ENCODE measurements at regions not wholly inside any gene's neighbourhood (a gene's known extent, or its start where the extent isn't known, plus 50 kb on each side); places are given as distances from the start of the nearest gene placed in this dataset.
A peak's percentile ranks its signal among the peaks of the same experiment; 100 is the strongest.

- no peak for DNase-seq (ENCODE audit: low spot score)
- TF ChIP-seq CTCF (IDR thresholded peaks at IDR 0.05; ENCODE audit: extremely low read depth, insufficient read depth, missing control alignments): no peak
- in situ Hi-C loops (cut with MboI; ENCODE audit: low pct_unique_long_range_greater_than_20kb, low sequenced_read_pairs, unreplicated experiment): no loop called here
Measured at GRCh38 chr5:29122306-29122705, 2071.2 kb upstream of the CDH6 start.

GRCh38 chr5:29114331-29114768 is 2076.0 kb upstream of the CDH9 start:
- no peak for TF ChIP-seq CTCF (IDR thresholded peaks at IDR 0.05; ENCODE audit: extremely low read depth, insufficient read depth, missing control alignments)
- in situ Hi-C loops (cut with MboI; ENCODE audit: low pct_unique_long_range_greater_than_20kb, low sequenced_read_pairs, unreplicated experiment): no loop called here
- no peak for DNase-seq (ENCODE audit: low spot score)

GRCh38 chr5:29113516-29113915 is 2075.1 kb upstream of the CDH9 start:
- DNase-seq (ENCODE audit: low spot score): no peak
- no peak for TF ChIP-seq CTCF (IDR thresholded peaks at IDR 0.05; ENCODE audit: extremely low read depth, insufficient read depth, missing control alignments)
- in situ Hi-C loops (cut with MboI; ENCODE audit: low pct_unique_long_range_greater_than_20kb, low sequenced_read_pairs, unreplicated experiment): no loop called here

- in situ Hi-C loops (cut with MboI; ENCODE audit: low pct_unique_long_range_greater_than_20kb, low sequenced_read_pairs, unreplicated experiment): no loop called here
- no peak for TF ChIP-seq CTCF (IDR thresholded peaks at IDR 0.05; ENCODE audit: extremely low read depth, insufficient read depth, missing control alignments)
- DNase-seq (ENCODE audit: low spot score): no peak
Measured at GRCh38 chr5:29099585-29099984, 2061.2 kb upstream of the CDH9 start.

GRCh38 chr5:29089591-29090130 is 2051.3 kb upstream of the CDH9 start:
- no peak for TF ChIP-seq CTCF (IDR thresholded peaks at IDR 0.05; ENCODE audit: extremely low read depth, insufficient read depth, missing control alignments)
- in situ Hi-C loops (cut with MboI; ENCODE audit: low pct_unique_long_range_greater_than_20kb, low sequenced_read_pairs, unreplicated experiment): no loop called here
- peak; percentile 3 for DNase-seq (ENCODE audit: low spot score)

- no peak for DNase-seq (ENCODE audit: low spot score)
- no peak for TF ChIP-seq CTCF (IDR thresholded peaks at IDR 0.05; ENCODE audit: extremely low read depth, insufficient read depth, missing control alignments)
- in situ Hi-C loops (cut with MboI; ENCODE audit: low pct_unique_long_range_greater_than_20kb, low sequenced_read_pairs, unreplicated experiment): no loop called here
Measured at GRCh38 chr5:29085142-29085541, 2046.8 kb upstream of the CDH9 start.

- in situ Hi-C loops (cut with MboI; ENCODE audit: low pct_unique_long_range_greater_than_20kb, low sequenced_read_pairs, unreplicated experiment): no loop called here
- TF ChIP-seq CTCF (IDR thresholded peaks at IDR 0.05; ENCODE audit: extremely low read depth, insufficient read depth, missing control alignments): no peak
- no peak for DNase-seq (ENCODE audit: low spot score)
Measured at GRCh38 chr5:29079771-29080170, 2041.4 kb upstream of the CDH9 start.
